Mesothelial cell of epicardium (in vitro differentiated cells): ENCODE measurements at regions not wholly inside any gene's neighbourhood (a gene's known extent, or its start where the extent isn't known, plus 50 kb on each side); places are given as distances from the start of the nearest gene placed in this dataset.

Source experiments
- DNase-seq, 2 experiments: peaks; one replicate each; pipeline ENCODE4 v3.0.0; 2021; ENCODE audit warnings: low spot score in 2 of 2; ENCODE audit not compliant: unreplicated experiment in 2 of 2
- H3K27ac Mint-ChIP-seq: 2 replicates; pipeline ENCODE4 v1.8.0; 2021; ENCODE audit warnings: mixed read lengths
- H3K27me3 Mint-ChIP-seq: 2 replicates; pipeline ENCODE4 v1.8.0; 2021; ENCODE audit warnings: low read depth, mixed read lengths
- H3K36me3 Mint-ChIP-seq: 2 replicates; pipeline ENCODE4 v1.8.0; 2021; ENCODE audit warnings: mixed read lengths
- H3K4me1 Mint-ChIP-seq: 2 replicates; pipeline ENCODE4 v1.8.0; 2021; ENCODE audit warnings: mixed read lengths
- H3K4me3 Mint-ChIP-seq: 2 replicates; pipeline ENCODE4 v1.8.0; 2021; ENCODE audit warnings: mild to moderate bottlenecking, moderate library complexity, mixed read lengths
- H3K9me3 Mint-ChIP-seq: 2 replicates; pipeline ENCODE4 v1.8.0; 2021; ENCODE audit warnings: mixed read lengths
- CTCF ChIP-seq: fragments of 200-600 bp; sonication (generic); IDR thresholded peaks from one replicate; pipeline ENCODE4 v1.5.0; 2021; ENCODE audit warnings: antibody characterized with exemption; ENCODE audit not compliant: unreplicated experiment

GRCh38 chrX:11952176-11952720 lies 186.0 kb upstream of the FRMPD4 start:
- no peak overlapping the region for H3K4me3 Mint-ChIP-seq
- DNase-seq: no peak
- peaks cover 28% of the 10 kb centered on the region for H3K9me3 Mint-ChIP-seq
- H3K4me1 Mint-ChIP-seq: peaks cover 6% of the 10 kb centered on the region
- H3K27me3 Mint-ChIP-seq: no peaks in the 10 kb centered on the region
- H3K27ac Mint-ChIP-seq: no peak overlapping the region
- no peaks in the 10 kb centered on the region for H3K36me3 Mint-ChIP-seq
- no peak for TF ChIP-seq CTCF

GRCh38 chrX:11953615-11954014 lies 184.7 kb upstream of the FRMPD4 start:
- Mint-ChIP-seq H3K9me3 (peaks cover 33% of the 10 kb centered on the region), H3K36me3 (no peaks in the 10 kb centered on the region), H3K27ac (peak overlapping the region; percentile 7), H3K4me3 (no peak overlapping the region), H3K27me3 (no peaks in the 10 kb centered on the region), H3K4me1 (peaks cover 6% of the 10 kb centered on the region)
- TF ChIP-seq CTCF: no peak
- DNase-seq: no peak

GRCh38 chrX:11954176-11954575 lies 184.1 kb upstream of the FRMPD4 start:
- no peak for TF ChIP-seq CTCF

GRCh38 chrX:11960031-11960430 lies 178.2 kb upstream of the FRMPD4 start:
- DNase-seq: no peak
- H3K27ac Mint-ChIP-seq: no peak overlapping the region
- no peak for TF ChIP-seq CTCF
- H3K4me1 Mint-ChIP-seq: no peaks in the 10 kb centered on the region
- H3K36me3 Mint-ChIP-seq: no peaks in the 10 kb centered on the region
- H3K27me3 Mint-ChIP-seq: no peaks in the 10 kb centered on the region
- H3K4me3 Mint-ChIP-seq: no peak overlapping the region
- peaks cover 30% of the 10 kb centered on the region for H3K9me3 Mint-ChIP-seq

More at GRCh38 chrX:11954176-11954575, 184.1 kb upstream of the FRMPD4 start:
- no peak for DNase-seq
- Mint-ChIP-seq H3K4me3 (no peak overlapping the region), H3K9me3 (peaks cover 35% of the 10 kb centered on the region), H3K36me3 (no peaks in the 10 kb centered on the region), H3K27me3 (no peaks in the 10 kb centered on the region), H3K4me1 (peaks cover 6% of the 10 kb centered on the region), H3K27ac (no peak overlapping the region)

GRCh38 chrX:11965436-11965835 lies 172.8 kb upstream of the FRMPD4 start:
- TF ChIP-seq CTCF: no peak
- no peak overlapping the region for H3K27ac Mint-ChIP-seq
- peaks cover 35% of the 10 kb centered on the region for H3K9me3 Mint-ChIP-seq

More at GRCh38 chrX:11965436-11965835, 172.8 kb upstream of the FRMPD4 start:
- Mint-ChIP-seq H3K27me3 (no peaks in the 10 kb centered on the region), H3K36me3 (no peaks in the 10 kb centered on the region), H3K4me3 (no peak overlapping the region), H3K4me1 (peaks cover 6% of the 10 kb centered on the region)
- no peak for DNase-seq
